Central memory CD8-positive, alpha-beta T cell (primary cell): ENCODE measurements at regions not wholly inside any gene's neighbourhood (a gene's known extent, or its start where the extent isn't known, plus 50 kb on each side); places are given as distances from the start of the nearest gene placed in this dataset.

ENCODE experiments used
- ATAC-seq: fragments of 150-1000 bp; cut with Tn5 transposase; replicated peaks from 2 replicates; pipeline ENCODE4 v1.10.0; 2022; ENCODE audit warnings: mild to moderate bottlenecking, moderate FRiP score, moderate number of reproducible peaks; ENCODE audit not compliant: poor library complexity, severe bottlenecking; ENCODE audit errors: extremely low read depth
- DNase-seq, 2 donors: peaks; one replicate each; pipeline ENCODE4 v3.0.0; 2021; ENCODE audit warnings: low spot score in 2 of 2
- H3K27ac Mint-ChIP-seq: one replicate; pipeline ENCODE4 v1.8.0; 2022; ENCODE audit warnings: low read depth, mild to moderate bottlenecking, moderate library complexity, mixed read lengths
- H3K27me3 Mint-ChIP-seq: one replicate; pipeline ENCODE4 v1.8.0; 2022; ENCODE audit warnings: mixed read lengths
- H3K36me3 Mint-ChIP-seq: one replicate; pipeline ENCODE4 v1.8.0; 2022; ENCODE audit warnings: mild to moderate bottlenecking, moderate library complexity, mixed read lengths; ENCODE audit not compliant: insufficient read depth
- H3K4me1 Mint-ChIP-seq: one replicate; pipeline ENCODE4 v1.8.0; 2022; ENCODE audit warnings: mixed read lengths
- H3K4me3 Mint-ChIP-seq: one replicate; pipeline ENCODE4 v1.8.0; 2022; ENCODE audit warnings: mild to moderate bottlenecking, moderate library complexity, mixed read lengths
- H3K9me3 Mint-ChIP-seq: one replicate; pipeline ENCODE4 v1.8.0; 2022; ENCODE audit warnings: mixed read lengths

- Mint-ChIP-seq H3K4me1 (no peaks in the 10 kb centered on the region), H3K36me3 (no peaks in the 10 kb centered on the region), H3K4me3 (no peak overlapping the region), H3K27me3 (peaks cover 13% of the 10 kb centered on the region), H3K27ac (no peak overlapping the region), H3K9me3 (no peaks in the 10 kb centered on the region)
- ATAC-seq (no peak), DNase-seq (no peak)
Observed at GRCh38 chr9:87093777-87094176, 146.5 kb upstream of the GAS1 start.

- Mint-ChIP-seq H3K36me3 (no peaks in the 10 kb centered on the region), H3K9me3 (no peaks in the 10 kb centered on the region), H3K4me1 (no peaks in the 10 kb centered on the region), H3K4me3 (no peak overlapping the region), H3K27ac (no peak overlapping the region), H3K27me3 (peaks cover 13% of the 10 kb centered on the region)
- ATAC-seq, result no peak
- DNase-seq, result no peak
Observed at GRCh38 chr9:87095951-87096350, 148.6 kb upstream of the GAS1 start.

GRCh38 chr9:87096506-87096905, 149.2 kb upstream of the GAS1 start:
- H3K27me3 Mint-ChIP-seq, result peaks cover 13% of the 10 kb centered on the region
- H3K27ac Mint-ChIP-seq, result no peak overlapping the region
- no peaks in the 10 kb centered on the region for H3K36me3 Mint-ChIP-seq
- H3K9me3 Mint-ChIP-seq, result no peaks in the 10 kb centered on the region
- DNase-seq (no peak), ATAC-seq (no peak)
- H3K4me1 Mint-ChIP-seq, result no peaks in the 10 kb centered on the region
- H3K4me3 Mint-ChIP-seq, result no peak overlapping the region

GRCh38 chr9:87097238-87097637, 149.9 kb upstream of the GAS1 start:
- Mint-ChIP-seq H3K36me3 (no peaks in the 10 kb centered on the region), H3K4me3 (no peak overlapping the region), H3K9me3 (no peaks in the 10 kb centered on the region), H3K27me3 (peaks cover 16% of the 10 kb centered on the region), H3K4me1 (no peaks in the 10 kb centered on the region), H3K27ac (no peak overlapping the region)
- no peak for DNase-seq
- no peak for ATAC-seq

- Mint-ChIP-seq H3K27me3 (peaks cover 18% of the 10 kb centered on the region), H3K9me3 (no peaks in the 10 kb centered on the region), H3K4me1 (no peaks in the 10 kb centered on the region), H3K27ac (no peak overlapping the region), H3K4me3 (no peak overlapping the region), H3K36me3 (no peaks in the 10 kb centered on the region)
- DNase-seq, result no peak
- ATAC-seq, result no peak
Observed at GRCh38 chr9:87099407-87099806, 152.1 kb upstream of the GAS1 start.

- ATAC-seq, result no peak
- peaks cover 23% of the 10 kb centered on the region for H3K27me3 Mint-ChIP-seq
- no peak overlapping the region for H3K4me3 Mint-ChIP-seq
- no peaks in the 10 kb centered on the region for H3K36me3 Mint-ChIP-seq
- no peak for DNase-seq
- H3K4me1 Mint-ChIP-seq, result no peaks in the 10 kb centered on the region
- H3K27ac Mint-ChIP-seq, result no peak overlapping the region
- no peaks in the 10 kb centered on the region for H3K9me3 Mint-ChIP-seq
Observed at GRCh38 chr9:87100001-87100400, 152.7 kb upstream of the GAS1 start.

GRCh38 chr9:87102126-87102525, 154.8 kb upstream of the GAS1 start:
- no peaks in the 10 kb centered on the region for H3K4me1 Mint-ChIP-seq
- ATAC-seq (no peak), DNase-seq (no peak)
- H3K4me3 Mint-ChIP-seq, result no peak overlapping the region
- no peaks in the 10 kb centered on the region for H3K36me3 Mint-ChIP-seq
- no peaks in the 10 kb centered on the region for H3K9me3 Mint-ChIP-seq
- peaks cover 44% of the 10 kb centered on the region for H3K27me3 Mint-ChIP-seq
- H3K27ac Mint-ChIP-seq, result no peak overlapping the region

GRCh38 chr9:87107072-87107471, 159.8 kb upstream of the GAS1 start:
- no peak overlapping the region for H3K27ac Mint-ChIP-seq
- no peaks in the 10 kb centered on the region for H3K36me3 Mint-ChIP-seq
- no peaks in the 10 kb centered on the region for H3K4me1 Mint-ChIP-seq
- no peak for DNase-seq
- H3K9me3 Mint-ChIP-seq, result no peaks in the 10 kb centered on the region
- peaks cover 48% of the 10 kb centered on the region for H3K27me3 Mint-ChIP-seq
- H3K4me3 Mint-ChIP-seq, result no peak overlapping the region
- no peak for ATAC-seq

- Mint-ChIP-seq H3K27ac (no peak overlapping the region), H3K4me3 (no peak overlapping the region), H3K4me1 (no peaks in the 10 kb centered on the region), H3K9me3 (no peaks in the 10 kb centered on the region), H3K27me3 (peaks cover 35% of the 10 kb centered on the region), H3K36me3 (no peaks in the 10 kb centered on the region)
- DNase-seq (no peak), ATAC-seq (no peak)
Observed at GRCh38 chr9:87108661-87109060, 161.4 kb upstream of the GAS1 start.

- DNase-seq (no peak), ATAC-seq (no peak)
- H3K4me3 Mint-ChIP-seq, result no peak overlapping the region
- no peak overlapping the region for H3K27ac Mint-ChIP-seq
- no peaks in the 10 kb centered on the region for H3K4me1 Mint-ChIP-seq
- H3K27me3 Mint-ChIP-seq, result peaks cover 35% of the 10 kb centered on the region
- no peaks in the 10 kb centered on the region for H3K36me3 Mint-ChIP-seq
- no peaks in the 10 kb centered on the region for H3K9me3 Mint-ChIP-seq
Observed at GRCh38 chr9:87109231-87109631, 161.9 kb upstream of the GAS1 start.

- Mint-ChIP-seq H3K36me3 (no peaks in the 10 kb centered on the region), H3K4me3 (no peak overlapping the region), H3K27ac (no peak overlapping the region), H3K9me3 (no peaks in the 10 kb centered on the region), H3K27me3 (peaks cover 32% of the 10 kb centered on the region), H3K4me1 (no peaks in the 10 kb centered on the region)
- ATAC-seq, result no peak
- no peak for DNase-seq
Observed at GRCh38 chr9:87109851-87110250, 162.5 kb upstream of the GAS1 start.

GRCh38 chr9:87111010-87111409, 163.7 kb upstream of the GAS1 start:
- no peak for ATAC-seq
- no peak for DNase-seq
- Mint-ChIP-seq H3K27ac (no peak overlapping the region), H3K4me1 (no peaks in the 10 kb centered on the region), H3K27me3 (peaks cover 31% of the 10 kb centered on the region), H3K36me3 (no peaks in the 10 kb centered on the region), H3K4me3 (no peak overlapping the region), H3K9me3 (no peaks in the 10 kb centered on the region)

- H3K36me3 Mint-ChIP-seq, result no peaks in the 10 kb centered on the region
- H3K27ac Mint-ChIP-seq, result no peak overlapping the region
- H3K9me3 Mint-ChIP-seq, result no peaks in the 10 kb centered on the region
- ATAC-seq (no peak), DNase-seq (no peak)
- no peak overlapping the region for H3K4me3 Mint-ChIP-seq
- H3K4me1 Mint-ChIP-seq, result no peaks in the 10 kb centered on the region
- H3K27me3 Mint-ChIP-seq, result peaks cover 22% of the 10 kb centered on the region
Observed at GRCh38 chr9:87112656-87113055, 165.3 kb upstream of the GAS1 start.

- no peaks in the 10 kb centered on the region for H3K4me1 Mint-ChIP-seq
- no peak for ATAC-seq
Observed at GRCh38 chr9:87113874-87114273, 166.6 kb upstream of the GAS1 start.

More at GRCh38 chr9:87113874-87114273, 166.6 kb upstream of the GAS1 start:
- peaks cover 20% of the 10 kb centered on the region for H3K27me3 Mint-ChIP-seq
- DNase-seq, result no peak
- no peak overlapping the region for H3K27ac Mint-ChIP-seq
- no peaks in the 10 kb centered on the region for H3K9me3 Mint-ChIP-seq
- H3K4me3 Mint-ChIP-seq, result no peak overlapping the region
- no peaks in the 10 kb centered on the region for H3K36me3 Mint-ChIP-seq
